Prostate gland (tissue), 2 donors: ENCODE measurements at regions not wholly inside any gene's neighbourhood (a gene's known extent, or its start where the extent isn't known, plus 50 kb on each side); places are given as distances from the start of the nearest gene placed in this dataset.
"Not testable (repeated sequence)": the region's sequence is repeated elsewhere in the genome, so short reads cannot be mapped to it uniquely, and the experiment has no call there.

ENCODE experiments used
- POLR2A ChIP-seq: fragments of 450-650 bp; IDR thresholded peaks from one replicate; pipeline ENCODE4 v1.6.1; 2016; ENCODE audit warnings: antibody characterized with exemption, mild to moderate bottlenecking
- POLR2AphosphoS5 ChIP-seq: sonication (generic); formaldehyde crosslinking; IDR thresholded peaks from one replicate; pipeline ENCODE4 v1.6.1; 2017; ENCODE audit warnings: antibody characterized with exemption
- TF ChIP-seq, protein P1 (sequence below), 4 experiments: fragments of 200-600 bp in 2 of 4; fragments of 450-650 bp in 2 of 4; sonication (generic) in 2 of 4; IDR thresholded peaks; 1 replicate in 3 of 4; 2 replicates in 1 of 4; pipeline ENCODE4 v1.5.1; 2016 to 2019; ENCODE audit warnings: antibody characterized with exemption in 4 of 4, mild to moderate bottlenecking in 2 of 4, moderate library complexity in 2 of 4

DNA sequence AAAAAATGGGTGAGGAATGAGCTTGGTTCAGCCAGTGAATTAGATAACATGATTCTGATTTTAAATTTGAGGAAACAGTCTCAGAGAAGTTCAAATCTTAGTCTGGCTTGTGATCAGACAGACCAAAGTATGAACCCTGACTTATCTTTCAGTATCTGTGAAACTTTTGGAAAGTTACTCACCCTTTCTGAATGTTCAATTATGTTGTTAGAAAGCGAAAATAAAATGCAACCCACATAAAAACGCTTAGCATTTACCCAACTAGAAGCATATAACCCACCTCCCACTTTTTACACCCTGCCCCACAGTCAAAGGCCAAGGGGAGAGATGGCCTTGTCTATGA is 319.7 kb downstream of the SPATA31A1 start:
- TF ChIP-seq, protein P1, sequence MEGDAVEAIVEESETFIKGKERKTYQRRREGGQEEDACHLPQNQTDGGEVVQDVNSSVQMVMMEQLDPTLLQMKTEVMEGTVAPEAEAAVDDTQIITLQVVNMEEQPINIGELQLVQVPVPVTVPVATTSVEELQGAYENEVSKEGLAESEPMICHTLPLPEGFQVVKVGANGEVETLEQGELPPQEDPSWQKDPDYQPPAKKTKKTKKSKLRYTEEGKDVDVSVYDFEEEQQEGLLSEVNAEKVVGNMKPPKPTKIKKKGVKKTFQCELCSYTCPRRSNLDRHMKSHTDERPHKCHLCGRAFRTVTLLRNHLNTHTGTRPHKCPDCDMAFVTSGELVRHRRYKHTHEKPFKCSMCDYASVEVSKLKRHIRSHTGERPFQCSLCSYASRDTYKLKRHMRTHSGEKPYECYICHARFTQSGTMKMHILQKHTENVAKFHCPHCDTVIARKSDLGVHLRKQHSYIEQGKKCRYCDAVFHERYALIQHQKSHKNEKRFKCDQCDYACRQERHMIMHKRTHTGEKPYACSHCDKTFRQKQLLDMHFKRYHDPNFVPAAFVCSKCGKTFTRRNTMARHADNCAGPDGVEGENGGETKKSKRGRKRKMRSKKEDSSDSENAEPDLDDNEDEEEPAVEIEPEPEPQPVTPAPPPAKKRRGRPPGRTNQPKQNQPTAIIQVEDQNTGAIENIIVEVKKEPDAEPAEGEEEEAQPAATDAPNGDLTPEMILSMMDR (IDR thresholded peaks at IDR 0.05): not testable (repeated sequence)
- TF ChIP-seq POLR2AphosphoS5, POLR2A: not testable (repeated sequence)
